Keratinocyte (primary cell): ENCODE measurements at regions not wholly inside any gene's neighbourhood (a gene's known extent, or its start where the extent isn't known, plus 50 kb on each side); places are given as distances from the start of the nearest gene placed in this dataset.

Experiments
- DNase-seq: peaks from one replicate; pipeline ENCODE4 v3.0.0-alpha.2; 2011; ENCODE audit warnings: low read depth, missing footprints, low spot score
- FAIRE-seq: peaks from 2 replicates; lab custom pipeline; 2011; peaks lifted over from hg19 to GRCh38; lab: Jason Lieb, UNC
- H2AFZ ChIP-seq: 2 replicates; pipeline ENCODE4 v1.6.0; 2012; ENCODE audit warnings: low read length, control low read depth, inconsistent platforms; ENCODE audit not compliant: control insufficient read depth
- H3K27ac ChIP-seq: 2 replicates; pipeline ENCODE4 v1.5.1; 2011; ENCODE audit warnings: low read length; ENCODE audit not compliant: control insufficient read depth, insufficient read depth
- H3K27me3 ChIP-seq: 3 replicates; pipeline ENCODE4 v1.6.0; 2011; ENCODE audit warnings: low read length; ENCODE audit not compliant: control insufficient read depth, insufficient read depth; ENCODE audit errors: extremely low read depth
- H3K36me3 ChIP-seq, 2 experiments: 2 replicates in 1 of 2; 3 replicates in 1 of 2; pipeline ENCODE4 v1.5.1; 2011; ENCODE audit warnings: low read length in 2 of 2, mild to moderate bottlenecking in 1 of 2; ENCODE audit not compliant: control insufficient read depth in 2 of 2, insufficient read depth in 2 of 2; ENCODE audit errors: extremely low read depth in 1 of 2
- H3K4me1 ChIP-seq: 3 replicates; pipeline ENCODE4 v1.5.1; 2011; ENCODE audit warnings: low read length; ENCODE audit not compliant: control insufficient read depth, insufficient read depth; ENCODE audit errors: extremely low read depth
- H3K4me2 ChIP-seq: 3 replicates; pipeline ENCODE4 v1.6.0; 2011; ENCODE audit warnings: low read depth, low read length; ENCODE audit not compliant: control insufficient read depth, insufficient read depth; ENCODE audit errors: extremely low read depth
- H3K4me3 ChIP-seq, 3 experiments: fragments of 200-600 bp in 1 of 3; sonication (generic) in 1 of 3; 2 replicates in 2 of 3; 3 replicates in 1 of 3; pipeline ENCODE4 v1.5.1; 2011 to 2016; ENCODE audit warnings: low read length in 3 of 3, mild to moderate bottlenecking in 3 of 3, control low read depth in 2 of 3, inconsistent platforms in 1 of 3, low read depth in 1 of 3, mixed read lengths in 1 of 3, mixed run types in 1 of 3, moderate library complexity in 1 of 3; ENCODE audit not compliant: control insufficient read depth in 2 of 3, insufficient read depth in 2 of 3; ENCODE audit errors: extremely low read depth in 1 of 3
- H3K79me2 ChIP-seq: 2 replicates; pipeline ENCODE4 v1.6.0; 2012; ENCODE audit warnings: low read length; ENCODE audit not compliant: control insufficient read depth, insufficient read depth
- H3K9ac ChIP-seq: 3 replicates; pipeline ENCODE4 v1.6.0; 2011; ENCODE audit warnings: low read length; ENCODE audit not compliant: control insufficient read depth, insufficient read depth; ENCODE audit errors: extremely low read depth
- H3K9me1 ChIP-seq: 3 replicates; pipeline ENCODE4 v1.6.0; 2011; ENCODE audit warnings: low read length; ENCODE audit not compliant: control insufficient read depth, insufficient read depth; ENCODE audit errors: extremely low read depth
- H3K9me3 ChIP-seq: 2 replicates; pipeline ENCODE4 v1.5.1; 2012; ENCODE audit warnings: low read depth, low read length; ENCODE audit not compliant: control insufficient read depth
- H4K20me1 ChIP-seq: 3 replicates; pipeline ENCODE4 v1.6.0; 2011; ENCODE audit warnings: low read length; ENCODE audit not compliant: control insufficient read depth, insufficient read depth; ENCODE audit errors: extremely low read depth
- EZH2 ChIP-seq: IDR thresholded peaks from one replicate; pipeline ENCODE4 v1.6.1; 2012; ENCODE audit warnings: inconsistent platforms, mild to moderate bottlenecking, low read length, moderate library complexity
- dilution Hi-C: fragments of 300-500 bp; cut with MboI; formaldehyde crosslinking; loops from one replicate; pipeline ENCODE4 v1.7.0; 2020; ENCODE audit warnings: low sequenced_read_pairs; ENCODE audit not compliant: extremely low pct_ligation_motif_present
- TF ChIP-seq, protein P1 (sequence below), 3 experiments: IDR thresholded peaks in 1 of 3; conservative IDR thresholded peaks in 1 of 3; optimal IDR thresholded peaks in 1 of 3; 2 replicates in 2 of 3; 3 replicates in 1 of 3; pipeline versions ENCODE3 to v1.5.1; 2011; ENCODE audit warnings: low read length in 3 of 3, mild to moderate bottlenecking in 3 of 3, moderate library complexity in 2 of 3, control low read depth in 1 of 3, inconsistent platforms in 1 of 3; ENCODE audit not compliant: insufficient read depth in 2 of 3; ENCODE audit errors: extremely low read depth in 1 of 3

- Histone ChIP-seq H3K79me2 (no peaks in the 10 kb centered on the region), H3K9ac (no peak overlapping the region), H3K27ac (no peak overlapping the region), H3K36me3 (no peaks in the 10 kb centered on the region), H3K9me1 (no peaks in the 10 kb centered on the region), H3K27me3 (no peaks in the 10 kb centered on the region), H4K20me1 (no peaks in the 10 kb centered on the region), H3K4me3 (no peak overlapping the region), H3K4me1 (no peaks in the 10 kb centered on the region), H3K4me2 (no peak overlapping the region), H2AFZ (no peak overlapping the region), H3K9me3 (no peaks in the 10 kb centered on the region)
- DNase-seq (no peak), FAIRE-seq (no peak)
- TF ChIP-seq, protein P1, sequence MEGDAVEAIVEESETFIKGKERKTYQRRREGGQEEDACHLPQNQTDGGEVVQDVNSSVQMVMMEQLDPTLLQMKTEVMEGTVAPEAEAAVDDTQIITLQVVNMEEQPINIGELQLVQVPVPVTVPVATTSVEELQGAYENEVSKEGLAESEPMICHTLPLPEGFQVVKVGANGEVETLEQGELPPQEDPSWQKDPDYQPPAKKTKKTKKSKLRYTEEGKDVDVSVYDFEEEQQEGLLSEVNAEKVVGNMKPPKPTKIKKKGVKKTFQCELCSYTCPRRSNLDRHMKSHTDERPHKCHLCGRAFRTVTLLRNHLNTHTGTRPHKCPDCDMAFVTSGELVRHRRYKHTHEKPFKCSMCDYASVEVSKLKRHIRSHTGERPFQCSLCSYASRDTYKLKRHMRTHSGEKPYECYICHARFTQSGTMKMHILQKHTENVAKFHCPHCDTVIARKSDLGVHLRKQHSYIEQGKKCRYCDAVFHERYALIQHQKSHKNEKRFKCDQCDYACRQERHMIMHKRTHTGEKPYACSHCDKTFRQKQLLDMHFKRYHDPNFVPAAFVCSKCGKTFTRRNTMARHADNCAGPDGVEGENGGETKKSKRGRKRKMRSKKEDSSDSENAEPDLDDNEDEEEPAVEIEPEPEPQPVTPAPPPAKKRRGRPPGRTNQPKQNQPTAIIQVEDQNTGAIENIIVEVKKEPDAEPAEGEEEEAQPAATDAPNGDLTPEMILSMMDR (optimal IDR thresholded peaks at IDR 0.05 in 1 of 3, IDR thresholded peaks at IDR 0.05 in 1 of 3, conservative IDR thresholded peaks at IDR 0.05 in 1 of 3; ENCODE audit: extremely low read depth in 1 of 3, insufficient read depth in 2 of 3, low read length in 3 of 3): no peak
- no peak for TF ChIP-seq EZH2
- dilution Hi-C loops: no loop called here
These were observed 502.0 kb upstream of the RAG2 start for GRCh38 chr11:37100008-37100407.

- no peak overlapping the region for H3K9ac ChIP-seq
- H4K20me1 ChIP-seq: no peaks in the 10 kb centered on the region
- no peak overlapping the region for H2AFZ ChIP-seq
- no peaks in the 10 kb centered on the region for H3K79me2 ChIP-seq
- H3K4me3 ChIP-seq: no peak overlapping the region
- TF ChIP-seq, protein P1 (optimal IDR thresholded peaks at IDR 0.05 in 1 of 3, IDR thresholded peaks at IDR 0.05 in 1 of 3, conservative IDR thresholded peaks at IDR 0.05 in 1 of 3; ENCODE audit: extremely low read depth in 1 of 3, insufficient read depth in 2 of 3, low read length in 3 of 3): no peak
- TF ChIP-seq EZH2: no peak
- H3K9me3 ChIP-seq: no peaks in the 10 kb centered on the region
- H3K4me2 ChIP-seq: no peak overlapping the region
- no peaks in the 10 kb centered on the region for H3K4me1 ChIP-seq
- no peak for DNase-seq
- no peak for FAIRE-seq
- no peaks in the 10 kb centered on the region for H3K27me3 ChIP-seq
- H3K27ac ChIP-seq: no peak overlapping the region
- dilution Hi-C loops: no loop called here
- no peaks in the 10 kb centered on the region for H3K9me1 ChIP-seq
- H3K36me3 ChIP-seq: no peaks in the 10 kb centered on the region
These were observed 494.5 kb upstream of the RAG2 start for GRCh38 chr11:37092487-37092886.
